ENCODE measurements at regions not wholly inside any gene's neighbourhood (a gene's known extent, or its start where the extent isn't known, plus 50 kb on each side); places are given as distances from the start of the nearest gene placed in this dataset.
"Not testable (repeated sequence)": the region's sequence is repeated elsewhere in the genome, so short reads cannot be mapped to it uniquely, and the experiment has no call there.

GRCh38 chr3:26293329-26293844, 329.2 kb upstream of the LRRC3B start:
- TF ChIP-seq EZH2 (IDR thresholded peaks at IDR 0.05; ENCODE audit: borderline replicate concordance, low read depth, low read length, severe bottlenecking) (no peak), CTCF (IDR thresholded peaks at IDR 0.05; ENCODE audit: borderline replicate concordance, extremely low read depth, low read length, poor library complexity, severe bottlenecking) (no peak)

GRCh38 chr3:26307192-26307591, 315.4 kb upstream of the LRRC3B start:
- DNase-seq: no peak

More at GRCh38 chr3:26293329-26293844, 329.2 kb upstream of the LRRC3B start:
- ATAC-seq (ENCODE audit: insufficient read depth, low read depth): no peak
- H3K9me3 ChIP-seq (ENCODE audit: insufficient read depth, low read length, severe bottlenecking): no peaks in the 10 kb centered on the region
- no peak for DNase-seq
- no peak overlapping the region for H2AFZ ChIP-seq (ENCODE audit: low read depth, low read length)
- H3K4me1 ChIP-seq (ENCODE audit: insufficient read depth, low read length): no peaks in the 10 kb centered on the region
- H3K36me3 ChIP-seq (ENCODE audit: insufficient read depth, low read length): no peaks in the 10 kb centered on the region
- H3K4me3 ChIP-seq (ENCODE audit: low read depth in 1 of 2, low read length in 2 of 2): no peak overlapping the region
- H4K20me1 ChIP-seq (ENCODE audit: insufficient read depth, low read length): no peaks in the 10 kb centered on the region
- H3K9ac ChIP-seq (ENCODE audit: low read depth, low read length): no peak overlapping the region
- no peak overlapping the region for H3K4me2 ChIP-seq (ENCODE audit: insufficient read depth, low read length)
- no peaks in the 10 kb centered on the region for H3K79me2 ChIP-seq (ENCODE audit: insufficient read depth, low read length)
- H3K27ac ChIP-seq (ENCODE audit: low read length): no peak overlapping the region
- H3K27me3 ChIP-seq (ENCODE audit: insufficient read depth, low read length, poor library complexity): no peaks in the 10 kb centered on the region

GRCh38 chr3:26307787-26308186, 314.8 kb upstream of the LRRC3B start:
- no peaks in the 10 kb centered on the region for H3K4me1 ChIP-seq (ENCODE audit: insufficient read depth, low read length)
- no peak overlapping the region for H3K27ac ChIP-seq (ENCODE audit: low read length)
- DNase-seq: no peak
- TF ChIP-seq CTCF (IDR thresholded peaks at IDR 0.05; ENCODE audit: borderline replicate concordance, extremely low read depth, low read length, poor library complexity, severe bottlenecking): no peak
- no peak for TF ChIP-seq EZH2 (IDR thresholded peaks at IDR 0.05; ENCODE audit: borderline replicate concordance, low read depth, low read length, severe bottlenecking)
- H3K9ac ChIP-seq (ENCODE audit: low read depth, low read length): no peak overlapping the region
- H3K9me3 ChIP-seq (ENCODE audit: insufficient read depth, low read length, severe bottlenecking): no peaks in the 10 kb centered on the region
- no peaks in the 10 kb centered on the region for H3K36me3 ChIP-seq (ENCODE audit: insufficient read depth, low read length)
- no peak overlapping the region for H3K4me2 ChIP-seq (ENCODE audit: insufficient read depth, low read length)
- no peak overlapping the region for H3K4me3 ChIP-seq (ENCODE audit: low read depth in 1 of 2, low read length in 2 of 2)
- H2AFZ ChIP-seq (ENCODE audit: low read depth, low read length): no peak overlapping the region
- no peaks in the 10 kb centered on the region for H4K20me1 ChIP-seq (ENCODE audit: insufficient read depth, low read length)
- no peaks in the 10 kb centered on the region for H3K79me2 ChIP-seq (ENCODE audit: insufficient read depth, low read length)
- ATAC-seq (ENCODE audit: insufficient read depth, low read depth): no peak
- H3K27me3 ChIP-seq (ENCODE audit: insufficient read depth, low read length, poor library complexity): no peaks in the 10 kb centered on the region

More at GRCh38 chr3:26307192-26307591, 315.4 kb upstream of the LRRC3B start:
- Histone ChIP-seq H2AFZ (ENCODE audit: low read depth, low read length) (no peak overlapping the region), H3K4me1 (ENCODE audit: insufficient read depth, low read length) (no peaks in the 10 kb centered on the region), H3K9me3 (ENCODE audit: insufficient read depth, low read length, severe bottlenecking) (no peaks in the 10 kb centered on the region), H3K36me3 (ENCODE audit: insufficient read depth, low read length) (no peaks in the 10 kb centered on the region), H3K27me3 (ENCODE audit: insufficient read depth, low read length, poor library complexity) (no peaks in the 10 kb centered on the region), H3K9ac (ENCODE audit: low read depth, low read length) (no peak overlapping the region), H3K27ac (ENCODE audit: low read length) (no peak overlapping the region), H3K79me2 (ENCODE audit: insufficient read depth, low read length) (no peaks in the 10 kb centered on the region), H3K4me3 (ENCODE audit: low read depth in 1 of 2, low read length in 2 of 2) (no peak overlapping the region), H4K20me1 (ENCODE audit: insufficient read depth, low read length) (no peaks in the 10 kb centered on the region), H3K4me2 (ENCODE audit: insufficient read depth, low read length) (no peak overlapping the region)
- TF ChIP-seq EZH2 (IDR thresholded peaks at IDR 0.05; ENCODE audit: borderline replicate concordance, low read depth, low read length, severe bottlenecking): no peak
- no peak for TF ChIP-seq CTCF (IDR thresholded peaks at IDR 0.05; ENCODE audit: borderline replicate concordance, extremely low read depth, low read length, poor library complexity, severe bottlenecking)
- ATAC-seq (ENCODE audit: insufficient read depth, low read depth): no peak

GRCh38 chr3:26308454-26308853, 314.1 kb upstream of the LRRC3B start:
- no peak overlapping the region for H3K4me3 ChIP-seq (ENCODE audit: low read depth in 1 of 2, low read length in 2 of 2)
- H3K4me1 ChIP-seq (ENCODE audit: insufficient read depth, low read length): no peaks in the 10 kb centered on the region
- no peak overlapping the region for H3K27ac ChIP-seq (ENCODE audit: low read length)
- TF ChIP-seq EZH2 (IDR thresholded peaks at IDR 0.05; ENCODE audit: borderline replicate concordance, low read depth, low read length, severe bottlenecking): no peak
- no peak for TF ChIP-seq CTCF (IDR thresholded peaks at IDR 0.05; ENCODE audit: borderline replicate concordance, extremely low read depth, low read length, poor library complexity, severe bottlenecking)
- H3K79me2 ChIP-seq (ENCODE audit: insufficient read depth, low read length): no peaks in the 10 kb centered on the region
- DNase-seq (no peak), ATAC-seq (ENCODE audit: insufficient read depth, low read depth) (no peak)
- H2AFZ ChIP-seq (ENCODE audit: low read depth, low read length): no peak overlapping the region
- H3K36me3 ChIP-seq (ENCODE audit: insufficient read depth, low read length): no peaks in the 10 kb centered on the region
- no peaks in the 10 kb centered on the region for H3K9me3 ChIP-seq (ENCODE audit: insufficient read depth, low read length, severe bottlenecking)
- no peaks in the 10 kb centered on the region for H4K20me1 ChIP-seq (ENCODE audit: insufficient read depth, low read length)
- H3K27me3 ChIP-seq (ENCODE audit: insufficient read depth, low read length, poor library complexity): no peaks in the 10 kb centered on the region
- no peak overlapping the region for H3K4me2 ChIP-seq (ENCODE audit: insufficient read depth, low read length)
- H3K9ac ChIP-seq (ENCODE audit: low read depth, low read length): no peak overlapping the region

GRCh38 chr3:26309536-26309935, 313.0 kb upstream of the LRRC3B start:
- H2AFZ ChIP-seq (ENCODE audit: low read depth, low read length); H3K4me2 ChIP-seq (ENCODE audit: insufficient read depth, low read length); H4K20me1 ChIP-seq (ENCODE audit: insufficient read depth, low read length); DNase-seq; H3K9ac ChIP-seq (ENCODE audit: low read depth, low read length); H3K4me1 ChIP-seq (ENCODE audit: insufficient read depth, low read length); H3K36me3 ChIP-seq (ENCODE audit: insufficient read depth, low read length); H3K4me3 ChIP-seq (ENCODE audit: low read depth in 1 of 2, low read length in 2 of 2); ATAC-seq (ENCODE audit: insufficient read depth, low read depth); H3K9me3 ChIP-seq (ENCODE audit: insufficient read depth, low read length, severe bottlenecking); H3K27me3 ChIP-seq (ENCODE audit: insufficient read depth, low read length, poor library complexity); H3K27ac ChIP-seq (ENCODE audit: low read length); H3K79me2 ChIP-seq (ENCODE audit: insufficient read depth, low read length): not testable (repeated sequence)

Data from DND-41 (cell line).